Kidney glomerular epithelial cell (primary cell): ENCODE measurements at regions not wholly inside any gene's neighbourhood (a gene's known extent, or its start where the extent isn't known, plus 50 kb on each side); places are given as distances from the start of the nearest gene placed in this dataset.

Experiments
- DNase-seq: peaks from one replicate; lab custom pipeline; 2025; lab: John Stamatoyannopoulos, UW

DNA sequence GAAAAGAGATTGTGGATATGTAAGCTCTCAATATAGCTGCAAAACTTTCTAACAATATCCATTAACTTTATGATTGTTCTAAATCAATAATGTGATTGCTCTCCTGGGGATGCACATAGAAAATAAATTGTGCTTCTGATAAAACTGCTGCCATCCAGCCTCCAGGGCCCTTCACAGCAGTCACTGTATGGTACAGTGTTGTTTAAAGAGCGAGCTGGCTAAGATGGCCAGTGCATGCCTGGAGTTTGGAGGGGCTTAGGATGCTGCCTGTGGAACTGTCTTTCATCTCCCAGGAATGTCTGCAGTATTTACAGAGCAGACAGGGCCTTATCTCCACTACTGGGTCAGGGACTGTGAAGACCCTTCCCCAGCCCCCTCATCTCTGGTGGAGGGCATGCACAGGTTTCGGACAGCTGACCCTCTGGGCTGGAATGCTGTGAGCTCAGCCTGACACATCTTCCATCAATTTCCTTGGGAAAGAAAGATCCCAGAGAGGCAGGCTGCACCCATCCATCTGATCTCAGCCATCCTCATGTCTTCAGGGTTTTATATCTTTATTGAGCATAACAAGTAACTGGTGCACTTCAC is 137.0 kb downstream of the PLPP3 start:
- no peak for DNase-seq

DNA sequence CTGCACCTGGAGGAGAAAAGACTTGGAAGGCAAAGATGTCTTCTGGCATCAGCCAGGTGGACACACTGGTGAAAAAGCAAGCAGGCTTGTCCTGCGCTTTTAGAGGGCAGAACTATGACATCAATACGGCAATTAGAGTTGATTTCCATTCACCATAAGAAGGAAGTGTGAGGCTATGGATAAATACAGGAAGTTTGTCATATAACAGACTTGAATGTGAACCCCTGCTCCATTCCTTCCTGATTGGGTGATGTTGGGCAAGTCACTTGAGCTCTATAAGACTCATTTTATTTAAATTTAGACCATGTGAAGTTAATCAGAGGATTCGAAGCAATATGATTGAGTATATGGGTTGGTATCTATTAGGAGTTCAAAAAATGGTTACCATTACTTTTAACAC is 137.8 kb downstream of the PLPP3 start:
- no peak for DNase-seq

DNA sequence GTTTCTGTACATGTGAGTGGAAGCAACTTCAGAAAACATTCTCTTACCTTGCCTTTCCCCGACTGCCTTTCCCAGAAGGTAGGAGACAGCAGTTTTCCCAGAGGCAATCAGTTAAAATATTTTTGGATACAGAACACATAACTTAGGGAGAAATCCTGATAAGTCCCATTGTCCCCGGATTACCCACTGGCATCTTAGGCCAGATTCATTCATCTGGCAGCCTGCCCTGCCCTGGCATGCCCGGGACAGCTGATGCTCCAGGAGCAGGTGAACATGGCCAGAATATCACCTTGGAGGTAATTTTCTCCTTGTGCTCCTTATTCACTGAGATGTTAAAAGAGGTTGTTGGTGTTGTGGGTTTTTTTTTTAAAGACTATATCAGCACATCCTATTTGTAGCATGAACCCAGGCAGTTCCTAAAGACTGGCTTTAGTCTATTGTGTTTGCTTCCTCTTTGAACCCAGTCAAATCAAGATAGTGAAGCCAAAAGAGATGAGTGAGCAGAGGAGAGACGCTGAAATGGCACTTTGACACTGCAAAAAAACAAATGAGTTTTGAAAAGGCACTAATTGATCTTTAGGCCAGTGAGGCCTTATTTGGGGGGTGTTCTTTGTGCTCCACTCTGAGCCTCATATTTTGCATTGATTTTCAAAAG is 139.6 kb downstream of the PLPP3 start:
- no peak for DNase-seq

DNA sequence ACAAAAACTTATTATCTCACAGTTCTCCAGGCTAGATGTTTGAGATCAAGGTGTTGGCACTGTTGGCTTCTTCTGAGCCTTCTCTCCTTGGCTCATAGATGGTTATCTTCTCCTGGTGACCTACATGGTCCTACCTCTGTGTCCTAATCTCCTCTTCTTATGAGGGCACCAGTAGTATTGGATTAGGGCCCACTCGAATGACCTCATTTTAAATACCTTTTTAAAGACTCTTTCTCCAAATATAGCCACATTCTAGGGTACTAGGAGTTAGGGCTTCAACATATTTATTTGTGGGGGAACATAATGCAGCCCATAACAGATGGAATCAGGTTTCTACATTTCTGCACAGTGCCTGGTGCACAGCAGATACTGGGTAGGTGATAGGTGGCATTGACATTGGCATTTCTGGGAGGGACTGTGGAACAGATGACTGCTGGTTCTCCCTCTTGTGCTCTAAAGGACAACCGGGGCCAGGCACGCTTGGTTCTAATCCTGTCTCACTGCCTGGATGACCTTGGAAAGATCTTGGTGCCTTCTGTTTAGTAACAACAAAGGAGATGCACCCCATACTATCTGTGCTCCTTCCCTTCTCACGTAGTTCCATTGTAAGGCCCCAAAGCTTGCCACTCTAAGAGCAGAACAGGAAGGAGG is 140.3 kb downstream of the PLPP3 start:
- no peak for DNase-seq

DNA sequence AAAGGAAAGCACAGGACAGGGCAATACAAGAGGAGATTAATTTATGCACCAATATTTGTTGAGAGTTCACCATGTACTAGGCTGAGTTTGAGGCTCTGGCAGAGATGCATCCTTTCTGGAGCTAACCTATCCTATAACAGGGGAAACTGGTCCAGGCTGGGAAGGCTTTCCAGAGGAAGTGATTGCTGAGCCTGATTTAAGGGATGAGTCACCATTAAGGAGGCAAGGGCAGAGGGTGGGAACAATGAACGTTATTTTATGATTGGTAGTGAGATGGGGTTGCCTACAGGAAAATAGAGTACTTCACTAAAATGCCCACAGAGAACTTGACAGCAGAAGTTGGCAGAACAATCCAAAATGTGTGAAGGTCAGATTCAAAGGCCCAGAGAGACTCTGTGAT is 141.4 kb downstream of the PLPP3 start:
- DNase-seq, result no peak

DNA sequence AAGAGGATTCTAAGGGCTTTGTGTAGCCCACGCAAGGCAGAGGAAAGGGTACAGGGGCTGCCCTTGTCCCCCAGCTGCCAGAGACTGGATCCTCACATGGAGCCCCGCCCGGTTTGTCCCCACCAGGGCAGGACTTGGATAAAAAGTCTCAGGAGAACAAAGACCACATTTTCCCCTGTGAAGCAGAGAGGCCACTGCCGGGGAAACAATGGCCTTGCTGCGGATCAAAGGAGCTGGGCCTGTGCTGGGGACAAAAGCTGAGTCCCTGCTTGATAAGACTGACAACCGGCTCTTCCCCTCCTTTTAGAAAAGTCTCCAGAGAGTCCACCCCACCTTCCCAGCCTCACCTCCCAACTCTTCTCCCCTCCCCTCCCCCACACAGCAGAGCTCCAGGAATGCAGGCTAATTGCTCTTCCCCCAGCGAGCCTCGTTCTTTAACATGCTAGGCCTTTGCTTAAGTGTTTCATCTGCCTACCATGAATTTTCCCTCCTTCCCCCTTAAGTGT is 142.4 kb downstream of the PLPP3 start:
- DNase-seq, result no peak

DNA sequence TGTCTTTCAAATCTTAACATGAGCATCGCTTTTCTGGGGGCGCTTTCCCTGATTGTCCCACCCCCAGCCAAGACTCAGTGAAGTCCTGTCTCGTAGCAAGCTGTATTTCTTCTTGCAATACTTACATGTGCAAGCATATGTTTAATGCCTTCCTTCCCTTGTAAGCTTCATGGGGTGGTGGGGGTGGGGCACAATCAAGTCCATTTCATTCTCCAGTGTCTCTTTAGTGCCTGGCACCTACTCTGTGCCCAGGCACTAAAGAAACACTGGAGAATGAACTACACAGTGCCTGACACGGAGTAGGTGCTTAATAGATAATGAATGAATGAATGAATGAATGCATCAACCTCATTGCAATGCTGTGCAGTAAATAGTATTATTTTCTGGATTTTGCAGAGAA is 143.1 kb downstream of the PLPP3 start:
- no peak for DNase-seq

DNA sequence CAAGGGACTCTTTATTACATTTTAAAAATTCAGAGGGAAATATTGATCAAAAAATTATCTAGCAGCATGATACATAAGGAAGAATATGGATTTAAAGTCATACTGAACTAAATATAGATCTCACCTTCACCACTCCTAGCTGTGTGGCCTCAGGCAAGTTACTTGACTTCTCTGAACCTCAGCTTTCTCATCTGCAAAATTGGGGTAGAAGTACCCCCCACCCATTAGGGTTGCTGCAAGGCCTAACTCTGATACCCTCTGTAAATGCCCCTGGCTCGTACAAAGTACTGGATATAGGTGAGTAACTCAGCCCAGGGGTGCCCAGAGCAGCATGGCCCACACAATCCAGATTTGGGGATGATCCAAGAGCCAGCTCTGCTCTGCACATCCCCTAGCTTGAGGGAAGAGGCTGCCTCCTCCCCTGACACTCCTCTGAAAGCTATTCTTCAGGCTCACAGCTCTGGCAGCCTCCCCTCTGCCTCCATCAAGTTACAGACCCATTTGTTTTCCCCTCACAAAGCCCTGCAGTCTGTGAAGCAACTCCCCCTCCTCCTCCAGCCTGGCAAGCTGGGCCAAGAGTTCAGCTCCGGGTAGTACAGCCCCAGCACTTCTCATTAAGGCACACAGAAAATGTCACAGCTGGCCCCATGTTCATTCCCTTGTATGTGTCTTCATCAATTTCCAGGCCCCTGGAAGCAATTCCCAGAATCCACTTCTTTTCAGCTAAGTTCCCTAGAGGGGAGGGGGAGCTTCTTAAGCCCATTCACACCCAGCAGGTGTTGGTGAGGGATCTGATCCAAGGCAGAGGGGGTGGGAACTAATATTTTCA is 143.7 kb downstream of the PLPP3 start:
- no peak for DNase-seq

DNA sequence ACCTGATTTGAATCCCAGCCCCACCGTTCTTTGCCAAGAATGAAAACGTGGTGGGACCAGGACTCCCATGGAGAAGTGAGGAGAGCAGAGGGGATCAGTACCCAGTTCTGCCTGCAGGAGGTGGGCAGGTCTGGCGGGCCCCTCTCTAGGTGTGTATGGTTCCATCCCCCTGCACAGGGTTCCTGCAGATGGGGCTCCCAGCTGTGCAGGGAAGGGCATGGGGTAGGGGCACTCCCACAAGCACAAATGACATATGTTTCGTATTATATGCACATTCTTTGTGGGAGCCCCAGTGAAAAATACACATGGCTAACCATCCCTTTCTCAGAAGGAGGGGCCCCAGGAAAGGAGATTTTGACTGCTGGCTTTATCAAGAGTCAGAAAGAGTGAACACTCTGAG is 144.6 kb downstream of the PLPP3 start:
- DNase-seq, result no peak

DNA sequence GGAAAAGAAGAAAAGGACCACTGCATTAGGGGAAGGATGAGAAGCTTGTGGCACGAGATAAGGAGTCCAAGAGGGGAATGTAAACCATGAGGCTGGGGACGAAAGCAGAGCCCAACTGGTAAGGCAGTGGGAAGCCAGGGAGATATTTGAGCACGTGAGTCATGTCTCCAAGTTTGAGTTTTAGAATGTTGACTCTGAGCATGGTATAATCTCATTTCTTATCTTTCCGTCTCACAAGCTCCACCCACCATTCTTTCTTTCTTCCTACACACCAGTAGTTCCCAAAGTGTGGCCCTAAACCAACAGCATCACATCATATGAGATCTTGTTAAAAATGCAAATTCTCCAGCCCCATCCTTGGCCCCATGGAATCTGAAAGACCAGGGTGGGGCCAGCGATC is 145.3 kb downstream of the PLPP3 start:
- DNase-seq, result no peak

DNA sequence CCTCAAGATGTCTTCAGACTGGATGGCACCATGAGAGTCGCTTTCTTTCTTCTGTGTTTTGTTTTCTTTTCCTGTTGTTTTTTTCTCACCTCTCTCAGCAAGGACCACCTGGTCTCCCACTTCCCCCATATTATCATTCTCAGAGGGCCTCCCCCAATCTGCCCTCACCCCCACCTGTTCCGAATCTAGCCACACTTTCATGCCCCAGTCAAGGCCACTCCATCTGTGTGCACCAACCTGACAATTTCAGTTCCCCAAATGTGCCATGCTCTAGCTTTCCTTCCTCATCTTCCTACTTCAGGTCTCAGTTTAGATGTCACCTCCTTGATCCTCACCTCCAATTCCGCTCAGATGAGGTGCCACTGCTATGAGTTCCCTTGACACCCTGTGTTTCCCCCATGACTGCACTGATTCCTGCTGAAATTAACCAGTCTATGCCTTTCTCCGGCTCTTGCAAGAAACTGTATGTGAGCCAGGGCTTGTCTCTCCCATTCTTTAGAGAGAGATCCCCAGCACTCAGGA is 146.2 kb downstream of the PLPP3 start:
- no peak for DNase-seq

DNA sequence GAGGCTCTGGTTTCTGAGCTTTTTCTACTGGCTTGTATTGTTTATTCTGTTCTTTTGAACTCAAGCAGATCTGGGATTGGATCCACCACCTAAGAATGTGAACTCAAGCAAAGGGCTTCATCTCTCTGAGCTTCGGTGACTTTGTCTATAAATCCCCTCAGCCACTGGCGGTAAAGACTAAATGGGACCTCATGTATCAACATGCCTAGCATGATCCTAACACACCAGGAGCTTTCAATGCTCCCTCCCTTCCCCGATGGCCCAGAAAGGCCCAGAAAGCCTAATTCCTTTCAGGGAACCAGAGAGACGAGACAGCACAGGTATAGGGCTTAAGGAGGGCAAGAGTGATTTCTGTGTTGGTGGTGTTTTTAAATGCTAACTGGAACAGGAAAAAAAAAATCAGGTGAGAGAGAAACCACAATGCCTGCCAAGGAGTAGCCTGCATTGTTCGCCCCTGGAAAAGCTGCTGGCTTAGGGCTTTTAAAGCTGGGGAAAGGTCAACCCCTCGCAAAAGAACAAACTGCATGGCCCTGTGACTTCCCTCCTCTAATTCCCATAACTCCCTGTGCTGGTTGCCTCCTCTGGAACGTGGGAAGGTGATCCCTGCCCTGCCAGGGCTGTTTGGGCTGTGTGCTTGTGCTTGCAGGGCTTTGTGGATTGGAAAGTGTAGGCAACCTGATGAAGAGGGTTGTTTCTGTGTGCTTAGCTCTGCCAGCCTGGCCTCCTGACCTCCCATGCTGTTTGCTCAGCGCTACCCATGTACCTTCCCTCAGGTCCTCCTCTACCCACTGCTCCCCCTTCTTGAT is 147.0 kb downstream of the PLPP3 start:
- DNase-seq, result no peak

DNA sequence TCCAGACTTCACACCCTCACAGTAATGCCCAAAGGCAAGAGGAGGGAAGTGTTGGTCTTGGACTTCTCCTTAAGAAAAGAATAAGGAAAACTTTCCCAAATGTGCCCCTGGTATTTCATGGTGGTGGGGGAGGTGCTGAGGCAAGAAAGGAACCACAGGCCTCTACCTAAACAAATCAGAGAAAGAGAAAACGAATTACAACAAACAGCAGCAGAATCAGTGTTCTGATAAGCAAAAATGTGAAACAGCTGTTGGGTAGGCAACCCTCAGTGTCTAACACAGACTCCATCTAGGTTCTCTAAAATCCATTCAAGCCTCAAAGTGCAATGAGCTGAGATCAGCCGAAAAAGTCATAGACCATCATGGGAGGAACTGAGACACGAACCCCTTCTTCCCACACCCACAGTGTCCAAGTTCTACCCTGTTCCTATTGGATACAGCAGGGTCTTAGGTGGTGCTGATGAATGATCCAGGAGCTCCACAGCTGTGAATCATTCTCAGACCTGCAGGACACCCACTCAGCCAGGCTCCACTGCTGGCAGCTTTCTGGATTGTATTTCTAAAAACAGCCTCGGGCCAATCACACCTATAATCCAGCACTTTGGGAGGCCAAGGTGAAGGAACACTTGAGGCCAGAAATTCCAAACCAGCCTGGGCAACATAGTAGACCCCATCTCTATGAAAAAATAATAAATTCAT is 149.1 kb downstream of the PLPP3 start:
- DNase-seq, result no peak

DNA sequence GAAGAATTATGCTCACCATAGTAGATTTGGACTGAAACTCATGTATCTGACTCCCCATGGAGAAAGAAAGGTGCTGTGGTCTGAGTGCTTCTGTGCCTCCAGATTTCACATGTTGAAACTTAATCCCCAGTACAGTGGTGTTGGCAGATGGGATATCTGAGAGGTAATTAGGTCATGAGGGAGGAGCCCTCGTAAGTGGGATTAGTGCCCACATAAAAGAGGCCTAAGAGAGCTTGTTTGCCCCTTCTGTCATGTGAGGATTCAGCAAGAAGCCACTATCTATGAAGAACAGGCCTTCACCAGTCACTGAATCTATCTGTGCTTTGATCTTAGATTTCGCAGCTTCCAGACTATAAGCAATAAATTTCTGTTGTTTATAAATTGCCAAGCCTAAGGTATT is 150.1 kb downstream of the PLPP3 start:
- DNase-seq, result no peak

DNA sequence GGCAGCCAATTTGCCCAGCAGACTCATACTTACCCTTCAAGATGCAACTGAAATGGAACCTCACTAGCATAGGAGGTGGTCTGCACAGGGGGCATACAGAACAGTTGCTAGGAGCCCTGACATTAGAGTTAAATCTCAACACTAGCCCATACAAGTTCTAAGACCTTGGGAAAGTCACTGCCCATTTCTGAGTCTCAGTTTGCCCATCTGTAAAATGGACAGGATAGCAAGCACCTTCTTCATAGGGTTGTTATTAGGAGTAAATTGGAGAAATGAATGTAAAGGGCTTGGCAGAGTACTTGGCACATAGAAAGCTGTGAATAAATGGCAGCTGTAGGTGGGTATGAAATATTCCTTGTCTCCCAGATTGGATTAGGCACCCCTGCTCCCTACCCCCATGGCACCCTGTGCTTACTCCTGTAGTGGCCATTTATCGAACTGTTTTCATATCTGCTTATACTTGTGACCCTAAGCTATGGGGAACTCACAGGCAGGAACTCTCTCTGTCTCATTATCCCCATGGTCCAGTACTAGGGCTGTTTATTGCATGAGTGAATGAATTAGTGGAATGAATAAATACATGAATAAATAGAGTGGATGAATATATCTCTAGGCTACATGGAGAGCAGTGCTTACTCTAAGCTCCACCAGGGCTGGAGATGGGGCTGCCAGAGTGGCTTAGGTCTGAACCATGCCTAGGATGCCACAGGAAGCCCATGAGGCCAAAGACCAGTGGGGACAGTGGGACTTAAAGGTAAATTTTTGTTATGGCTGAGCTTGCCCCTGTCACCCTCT is 152.6 kb downstream of the PLPP3 start:
- DNase-seq, result no peak

DNA sequence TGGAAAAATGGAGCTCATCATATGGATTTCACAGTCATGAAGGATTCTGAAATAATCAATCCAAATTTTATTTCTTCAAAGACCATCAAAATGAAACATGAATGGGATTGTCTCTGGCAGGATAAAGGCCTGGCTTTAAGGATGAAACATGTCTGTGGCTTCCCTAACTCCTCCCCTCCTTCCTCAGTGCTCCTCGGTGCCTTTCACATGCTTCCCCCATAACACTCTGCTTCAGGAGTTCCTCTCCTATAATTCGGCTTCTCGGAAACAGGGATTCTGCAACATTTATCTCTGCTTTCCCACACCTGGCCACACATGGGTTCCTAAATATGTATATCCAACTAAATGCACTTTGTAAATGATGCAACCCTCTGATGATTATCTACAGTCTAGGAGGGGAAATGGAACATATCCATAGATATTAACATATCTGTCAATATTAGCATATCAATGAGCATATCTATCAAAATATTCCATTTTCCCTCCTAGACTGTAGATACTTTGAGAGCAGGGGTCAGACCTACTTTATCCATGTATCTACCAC is 153.8 kb downstream of the PLPP3 start:
- DNase-seq, result no peak

DNA sequence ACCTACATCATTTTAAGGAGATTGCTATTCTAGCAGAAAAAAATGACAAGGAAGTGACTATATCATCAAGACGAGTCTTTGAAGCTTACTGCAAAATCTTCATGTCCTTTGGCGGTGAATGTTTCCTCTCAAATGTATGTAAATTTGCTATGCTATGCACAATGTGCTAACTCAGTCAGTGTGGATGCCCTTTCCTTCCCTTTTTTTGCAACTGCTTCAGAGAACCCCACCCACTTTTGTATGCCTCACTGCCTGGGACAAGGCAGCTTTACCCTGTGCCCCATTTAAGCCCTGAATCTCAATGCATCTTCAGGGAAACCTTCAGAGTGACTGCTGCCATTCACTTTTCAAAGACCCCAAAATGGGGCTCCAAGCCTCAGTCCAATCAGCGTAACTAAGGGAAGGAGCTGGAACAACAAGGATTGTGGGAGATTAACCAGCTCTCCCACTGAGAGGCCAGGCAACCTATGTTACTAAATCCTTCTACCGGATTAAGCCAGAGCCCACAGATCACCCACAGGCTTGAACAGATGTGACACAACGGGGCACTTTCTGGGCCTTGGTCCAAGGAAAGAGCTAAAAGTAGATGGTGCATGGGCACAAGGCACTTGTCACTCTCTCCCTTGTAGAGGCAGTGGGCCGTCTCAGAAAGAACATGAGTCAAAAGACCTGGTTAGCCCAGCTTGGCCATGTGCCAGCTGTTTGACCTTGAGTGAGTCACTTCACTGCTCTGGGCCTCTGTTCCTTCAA is 154.4 kb downstream of the PLPP3 start:
- DNase-seq, result peak; percentile 33

DNA sequence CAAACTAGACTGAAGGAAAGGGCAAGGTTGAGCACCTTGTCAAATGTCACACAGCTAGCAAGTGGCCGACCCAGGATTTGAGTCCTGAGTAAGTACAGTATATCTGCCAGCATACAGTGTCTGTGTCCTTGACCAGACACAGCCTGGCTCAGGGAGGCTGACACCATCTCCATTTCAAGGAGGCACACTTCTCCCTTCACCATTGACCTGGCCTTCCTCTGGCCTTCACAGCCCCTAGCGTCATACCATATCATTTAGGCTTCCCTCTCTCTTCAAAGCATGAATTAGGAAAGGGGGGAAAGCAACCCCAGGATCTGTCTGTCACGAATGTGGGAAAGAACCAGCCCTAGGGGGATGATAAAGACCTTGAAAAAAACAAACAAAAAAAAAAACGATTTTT is 155.6 kb downstream of the PLPP3 start:
- DNase-seq, result no peak

DNA sequence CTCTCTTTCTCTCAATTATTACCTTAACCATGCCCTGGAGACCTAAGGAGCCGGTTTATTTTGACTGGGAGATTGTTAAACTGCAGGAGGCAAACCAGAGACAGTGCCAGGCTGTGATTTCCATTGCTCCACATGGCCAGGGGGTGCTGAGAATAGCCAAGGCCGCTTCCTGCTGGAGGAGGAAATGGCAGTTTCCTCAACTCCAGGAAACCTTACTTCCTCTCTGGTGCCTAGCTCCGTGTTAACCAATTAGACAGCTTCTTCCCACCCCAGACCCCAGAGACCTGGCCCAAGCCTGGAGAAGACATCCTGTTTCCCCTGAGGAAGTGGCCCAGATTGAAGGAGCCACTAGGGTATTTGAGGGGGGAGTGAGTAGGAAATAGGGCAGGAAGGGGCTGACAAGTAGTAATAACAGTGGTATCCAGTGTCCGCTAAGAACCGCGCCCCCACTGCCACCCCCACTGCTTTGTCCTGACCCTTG is 161.2 kb downstream of the PLPP3 start:
- DNase-seq, result no peak
